ENCODE measurements at regions not wholly inside any gene's neighbourhood (a gene's known extent, or its start where the extent isn't known, plus 50 kb on each side); places are given as distances from the start of the nearest gene placed in this dataset.

DNA sequence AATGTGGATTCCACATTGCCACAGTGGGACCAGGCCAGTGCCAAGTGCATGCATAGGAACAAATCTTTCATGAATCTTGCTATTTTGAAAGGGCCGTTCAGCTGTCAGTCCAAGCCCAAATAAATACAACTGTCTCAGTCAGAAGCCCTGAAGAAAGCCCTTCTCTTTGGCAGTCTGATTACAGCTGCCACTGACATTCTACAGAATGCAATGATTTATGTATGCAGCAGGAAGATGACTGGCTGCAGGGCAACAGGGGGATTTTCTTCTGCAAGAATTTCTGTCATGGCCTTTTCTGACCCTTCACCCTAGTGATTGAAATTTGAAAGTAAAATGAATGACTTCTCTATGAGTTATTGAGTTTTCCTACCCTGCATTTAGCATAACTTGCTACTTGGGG is 86.7 kb upstream of the FER start:
- Histone ChIP-seq H3K36me3 (replicated peaks; ENCODE audit: control insufficient read depth, insufficient read depth, low read length) (no peaks in the 10 kb centered on the region), H3K27me3 (ENCODE audit: control insufficient read depth, insufficient read depth, low read length) (no peaks in the 10 kb centered on the region), H3K4me3 (ENCODE audit: insufficient read depth, low read depth, low read length) (no peak overlapping the region)
- no peak for DNase-seq

DNA sequence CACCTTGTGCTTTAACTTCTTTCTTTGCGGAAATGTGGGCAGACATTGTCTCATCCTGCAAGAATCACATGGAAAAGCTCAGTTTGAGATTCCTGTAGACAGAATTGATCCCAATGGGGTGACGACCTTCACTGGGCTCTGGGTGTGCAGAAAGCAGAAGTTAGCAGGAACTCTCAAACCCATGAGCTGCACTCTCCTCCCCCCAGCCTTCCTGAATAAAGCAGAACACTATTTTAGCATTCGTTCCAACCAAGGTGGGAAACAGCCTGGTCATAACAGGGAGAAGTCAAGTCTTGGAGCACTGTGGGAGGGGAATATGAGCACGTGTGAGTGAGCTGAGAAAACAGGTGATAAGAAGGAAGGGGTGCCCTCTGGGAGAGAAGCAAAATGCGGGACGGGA is 87.4 kb upstream of the FER start:
- Histone ChIP-seq H3K27me3 (ENCODE audit: control insufficient read depth, insufficient read depth, low read length) (no peaks in the 10 kb centered on the region), H3K36me3 (replicated peaks; ENCODE audit: control insufficient read depth, insufficient read depth, low read length) (no peaks in the 10 kb centered on the region), H3K4me3 (ENCODE audit: insufficient read depth, low read depth, low read length) (no peak overlapping the region)
- no peak for DNase-seq

DNA sequence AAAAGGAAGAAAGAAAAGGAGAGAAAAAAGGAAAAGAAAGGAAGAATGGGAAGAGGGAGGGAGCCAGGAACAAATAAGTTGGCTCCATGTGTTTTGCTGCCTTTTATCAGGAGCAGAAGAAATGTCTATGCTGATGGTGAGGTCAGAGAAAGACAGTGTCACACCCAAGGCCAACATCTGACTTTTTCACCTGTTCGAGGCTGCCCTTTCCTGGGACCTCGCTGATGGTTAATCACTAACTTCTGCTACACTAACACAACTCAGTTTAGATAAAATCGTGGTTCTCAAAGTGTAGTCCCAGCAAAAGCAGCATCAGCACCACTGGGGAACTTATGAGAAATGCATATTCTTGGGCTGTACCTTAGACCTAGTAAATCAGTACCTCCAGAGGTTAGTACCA is 88.2 kb upstream of the FER start:
- H3K27me3 ChIP-seq (ENCODE audit: control insufficient read depth, insufficient read depth, low read length): no peaks in the 10 kb centered on the region
- H3K36me3 ChIP-seq (replicated peaks; ENCODE audit: control insufficient read depth, insufficient read depth, low read length): no peaks in the 10 kb centered on the region
- DNase-seq: no peak
- no peak overlapping the region for H3K4me3 ChIP-seq (ENCODE audit: insufficient read depth, low read depth, low read length)

DNA sequence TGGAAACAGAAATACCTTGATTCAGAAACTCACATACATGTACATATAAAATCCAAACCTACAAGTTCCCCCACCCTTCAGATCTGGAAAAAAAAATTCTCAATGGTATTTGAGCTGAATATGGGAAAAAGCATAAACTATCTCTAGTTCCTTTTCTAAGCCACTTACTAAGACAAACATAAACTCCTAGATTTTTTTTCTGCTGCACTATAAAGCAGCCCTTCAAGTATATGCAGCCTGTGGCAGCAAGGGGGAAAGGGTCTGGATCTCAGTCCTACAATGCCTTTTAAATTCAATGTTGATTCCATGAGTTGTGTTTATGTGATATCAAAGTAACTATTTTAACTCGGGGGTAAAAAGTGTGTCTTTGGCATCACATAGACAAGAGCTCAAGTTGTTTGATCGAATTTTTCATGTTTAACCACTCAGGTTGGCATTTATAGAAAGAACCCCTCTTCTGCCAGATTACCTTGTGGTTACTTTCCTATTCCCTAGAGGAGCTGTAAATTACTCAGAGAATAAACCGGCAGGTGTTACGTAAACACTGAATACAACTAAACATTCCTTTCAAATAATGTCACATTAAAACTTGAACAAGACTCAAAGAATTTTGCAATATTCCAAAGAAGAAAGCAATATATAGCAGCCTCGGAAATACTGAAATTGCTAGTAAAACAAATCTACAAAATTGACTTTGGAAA is 91.8 kb upstream of the FER start:
- Histone ChIP-seq H3K27me3 (ENCODE audit: control insufficient read depth, insufficient read depth, low read length) (no peaks in the 10 kb centered on the region), H3K4me3 (ENCODE audit: insufficient read depth, low read depth, low read length) (no peak overlapping the region), H3K36me3 (replicated peaks; ENCODE audit: control insufficient read depth, insufficient read depth, low read length) (no peaks in the 10 kb centered on the region)
- no peak for DNase-seq

DNA sequence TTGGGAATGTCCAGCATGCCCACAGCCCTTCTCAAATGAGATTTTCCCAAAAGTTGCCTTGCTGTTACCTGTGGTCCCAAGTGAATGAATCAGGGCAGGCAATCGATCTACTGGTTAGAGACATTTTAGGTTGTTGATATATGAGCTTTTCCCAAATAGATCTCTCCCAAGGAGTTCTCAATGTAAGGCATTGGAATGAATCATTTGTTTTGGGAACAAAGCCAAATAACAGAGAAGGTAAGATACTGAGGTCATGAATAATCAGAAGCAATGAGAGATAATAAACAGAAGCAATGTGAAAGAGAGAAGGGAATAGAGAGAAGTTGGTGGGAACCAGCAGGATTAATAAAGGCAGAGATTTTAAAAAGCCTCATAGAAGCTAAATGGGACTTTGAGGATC is 93.6 kb upstream of the FER start:
- no peaks in the 10 kb centered on the region for H3K27me3 ChIP-seq (ENCODE audit: control insufficient read depth, insufficient read depth, low read length)
- no peak overlapping the region for H3K4me3 ChIP-seq (ENCODE audit: insufficient read depth, low read depth, low read length)
- H3K36me3 ChIP-seq (replicated peaks; ENCODE audit: control insufficient read depth, insufficient read depth, low read length): no peaks in the 10 kb centered on the region
- DNase-seq: no peak

DNA sequence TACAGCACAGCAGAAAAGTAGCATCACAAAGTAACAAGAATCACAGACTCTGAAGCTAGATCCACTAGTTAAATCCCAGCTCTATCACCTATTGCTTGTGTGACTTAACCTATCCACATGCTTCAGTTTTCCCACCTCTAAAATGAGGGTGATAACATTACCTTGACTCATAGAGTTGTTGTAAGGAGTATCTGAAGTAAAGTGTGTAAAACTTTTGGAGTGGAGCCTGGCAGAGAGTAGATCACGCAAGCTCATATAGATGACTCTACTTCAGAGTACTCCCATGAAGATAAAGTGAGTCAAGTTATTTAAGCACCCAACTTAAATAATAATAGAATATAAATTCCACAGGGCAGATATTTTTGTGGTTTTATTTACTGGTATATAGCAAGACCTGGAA is 94.5 kb upstream of the FER start:
- no peak for DNase-seq
- Histone ChIP-seq H3K4me3 (ENCODE audit: insufficient read depth, low read depth, low read length) (no peak overlapping the region), H3K27me3 (ENCODE audit: control insufficient read depth, insufficient read depth, low read length) (no peaks in the 10 kb centered on the region), H3K36me3 (replicated peaks; ENCODE audit: control insufficient read depth, insufficient read depth, low read length) (no peaks in the 10 kb centered on the region)

DNA sequence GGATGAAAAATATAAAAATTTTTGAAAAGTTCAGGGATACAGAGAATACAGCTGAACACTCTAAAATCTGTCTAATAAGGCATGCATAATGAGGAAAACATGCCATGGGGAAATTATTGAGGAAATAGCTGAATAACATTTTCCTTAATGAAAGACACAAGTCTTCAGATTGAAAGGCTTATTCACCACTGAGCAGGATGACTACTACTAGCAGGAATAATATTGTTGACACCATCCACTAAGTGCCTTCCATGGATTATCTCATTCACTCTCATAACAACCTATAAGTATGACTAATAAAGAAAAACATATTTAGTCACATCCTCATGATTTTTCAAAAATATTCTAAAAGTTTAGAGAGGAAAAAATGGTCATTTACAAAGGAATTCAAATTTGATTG is 96.7 kb upstream of the FER start:
- no peaks in the 10 kb centered on the region for H3K27me3 ChIP-seq (ENCODE audit: control insufficient read depth, insufficient read depth, low read length)
- no peaks in the 10 kb centered on the region for H3K36me3 ChIP-seq (replicated peaks; ENCODE audit: control insufficient read depth, insufficient read depth, low read length)
- no peak overlapping the region for H3K4me3 ChIP-seq (ENCODE audit: insufficient read depth, low read depth, low read length)
- no peak for DNase-seq

DNA sequence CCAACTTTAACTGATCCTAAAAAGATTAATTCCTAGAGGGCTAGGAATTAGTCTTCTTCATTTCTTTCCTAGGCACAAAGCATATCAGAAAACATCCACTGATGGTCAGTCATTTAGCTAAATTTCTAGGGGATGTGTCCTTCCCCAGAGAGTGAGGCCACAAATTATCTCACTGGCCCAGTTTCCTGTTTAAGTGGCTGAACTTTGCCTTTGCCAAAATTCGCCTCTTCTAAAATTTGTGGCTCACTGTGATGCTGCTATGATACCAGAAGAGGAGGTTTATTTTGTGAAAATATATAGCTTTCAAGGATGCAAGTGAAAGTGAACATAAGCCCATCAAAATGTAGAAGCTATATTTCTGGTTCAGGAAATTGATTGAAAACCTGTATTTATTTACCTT is 98.1 kb upstream of the FER start:
- DNase-seq: no peak
- Histone ChIP-seq H3K4me3 (ENCODE audit: insufficient read depth, low read depth, low read length) (no peak overlapping the region), H3K36me3 (replicated peaks; ENCODE audit: control insufficient read depth, insufficient read depth, low read length) (no peaks in the 10 kb centered on the region), H3K27me3 (ENCODE audit: control insufficient read depth, insufficient read depth, low read length) (no peaks in the 10 kb centered on the region)

DNA sequence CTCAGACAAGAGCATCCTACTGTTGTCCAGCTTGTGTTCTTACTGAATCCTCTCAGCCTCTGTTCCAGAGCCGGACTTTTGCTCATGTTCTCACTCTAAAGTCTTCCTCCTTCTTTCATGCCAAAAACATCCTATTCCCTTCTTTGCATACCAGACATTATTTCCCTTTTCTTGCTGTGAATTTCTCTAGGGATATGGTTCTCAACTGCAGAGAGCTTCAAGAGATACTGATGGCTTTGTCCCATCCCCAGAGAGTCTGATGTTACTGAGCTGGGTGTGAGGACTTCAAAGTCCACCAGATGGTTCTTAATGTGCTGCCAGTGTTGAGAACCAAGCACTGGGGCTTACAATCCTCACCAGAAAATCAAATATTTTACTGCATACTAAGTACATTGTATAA is 98.6 kb upstream of the FER start:
- Histone ChIP-seq H3K4me3 (ENCODE audit: insufficient read depth, low read depth, low read length) (no peak overlapping the region), H3K36me3 (replicated peaks; ENCODE audit: control insufficient read depth, insufficient read depth, low read length) (no peaks in the 10 kb centered on the region), H3K27me3 (ENCODE audit: control insufficient read depth, insufficient read depth, low read length) (no peaks in the 10 kb centered on the region)
- no peak for DNase-seq

DNA sequence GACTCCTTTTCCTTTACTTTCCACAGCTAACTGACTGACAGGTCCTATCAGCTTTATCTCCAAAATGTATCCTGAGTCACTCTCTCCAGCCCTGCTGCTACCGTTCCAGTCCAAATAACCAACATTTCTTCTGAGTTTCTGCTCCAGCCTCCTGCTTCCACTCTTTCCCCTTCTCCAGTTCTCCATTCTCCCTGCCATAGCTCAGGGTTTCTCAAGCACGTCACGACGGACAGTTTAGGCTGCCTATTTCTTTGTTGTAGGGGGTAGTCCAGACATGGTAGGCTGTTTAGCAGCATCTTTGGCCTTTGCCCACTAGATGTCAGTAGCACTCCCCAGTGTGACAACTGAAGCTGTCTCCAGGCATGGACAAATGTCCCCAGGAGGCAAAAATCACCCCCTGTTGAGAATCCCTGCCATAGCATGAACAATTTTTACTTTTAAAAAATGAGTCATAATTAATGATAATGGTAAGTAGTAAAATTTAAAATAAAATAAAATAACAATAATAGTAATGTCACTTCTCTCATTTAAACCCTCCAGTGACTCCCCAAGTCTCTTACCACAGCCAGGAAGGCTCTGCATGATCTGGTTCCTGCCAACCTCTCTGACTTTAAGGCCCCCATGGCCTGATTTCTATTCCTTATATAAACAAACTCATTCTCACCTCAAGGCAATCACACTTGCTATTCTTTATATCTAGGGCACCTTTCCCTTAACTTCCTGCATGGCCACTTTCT is 105.4 kb upstream of the FER start:
- H3K4me3 ChIP-seq (ENCODE audit: insufficient read depth, low read depth, low read length): no peak overlapping the region
- H3K27me3 ChIP-seq (ENCODE audit: control insufficient read depth, insufficient read depth, low read length): no peaks in the 10 kb centered on the region
- no peaks in the 10 kb centered on the region for H3K36me3 ChIP-seq (replicated peaks; ENCODE audit: control insufficient read depth, insufficient read depth, low read length)
- peak; percentile 49 for DNase-seq

DNA sequence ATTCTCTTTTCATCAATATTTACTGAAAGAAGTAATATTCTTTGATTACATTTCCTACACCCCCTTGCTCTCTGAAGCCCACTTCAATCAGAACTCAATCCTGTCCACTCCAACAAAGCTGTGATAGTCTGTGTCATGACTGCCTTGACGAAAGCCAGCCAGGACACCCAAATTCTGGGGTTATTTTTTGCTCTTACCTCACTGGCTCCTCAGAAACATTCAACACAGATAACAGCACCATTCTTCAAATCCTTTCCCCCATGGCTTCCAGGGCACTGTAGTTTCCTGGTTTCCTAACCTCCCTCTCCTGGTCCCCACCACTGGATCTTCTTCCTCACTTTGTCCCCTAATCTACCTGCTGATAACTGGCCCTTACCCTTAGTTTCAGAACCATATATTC is 106.1 kb upstream of the FER start:
- no peaks in the 10 kb centered on the region for H3K27me3 ChIP-seq (ENCODE audit: control insufficient read depth, insufficient read depth, low read length)
- H3K36me3 ChIP-seq (replicated peaks; ENCODE audit: control insufficient read depth, insufficient read depth, low read length): no peaks in the 10 kb centered on the region
- DNase-seq: no peak
- H3K4me3 ChIP-seq (ENCODE audit: insufficient read depth, low read depth, low read length): no peak overlapping the region

DNA sequence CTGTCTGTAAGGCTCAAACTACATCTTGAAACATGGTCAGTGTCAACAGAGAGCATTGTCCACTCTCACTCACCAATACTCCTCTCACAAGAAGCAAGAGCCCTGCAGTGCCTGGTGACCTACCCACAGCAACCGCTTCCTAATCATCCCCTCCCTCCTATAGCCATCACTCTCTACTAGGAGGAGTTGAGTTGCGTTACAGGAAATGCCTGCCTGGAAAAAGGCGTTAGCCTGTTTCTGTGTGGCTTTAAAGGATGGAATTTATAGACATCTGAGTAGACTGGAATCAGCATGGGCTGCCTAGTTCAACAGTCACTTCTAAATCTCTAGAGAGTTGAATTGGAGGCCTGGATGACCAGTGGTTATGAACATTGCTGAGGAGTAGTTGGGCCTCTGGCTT is 108.3 kb upstream of the FER start:
- H3K36me3 ChIP-seq (replicated peaks; ENCODE audit: control insufficient read depth, insufficient read depth, low read length): no peaks in the 10 kb centered on the region
- no peaks in the 10 kb centered on the region for H3K27me3 ChIP-seq (ENCODE audit: control insufficient read depth, insufficient read depth, low read length)
- no peak for DNase-seq
- no peak overlapping the region for H3K4me3 ChIP-seq (ENCODE audit: insufficient read depth, low read depth, low read length)

DNA sequence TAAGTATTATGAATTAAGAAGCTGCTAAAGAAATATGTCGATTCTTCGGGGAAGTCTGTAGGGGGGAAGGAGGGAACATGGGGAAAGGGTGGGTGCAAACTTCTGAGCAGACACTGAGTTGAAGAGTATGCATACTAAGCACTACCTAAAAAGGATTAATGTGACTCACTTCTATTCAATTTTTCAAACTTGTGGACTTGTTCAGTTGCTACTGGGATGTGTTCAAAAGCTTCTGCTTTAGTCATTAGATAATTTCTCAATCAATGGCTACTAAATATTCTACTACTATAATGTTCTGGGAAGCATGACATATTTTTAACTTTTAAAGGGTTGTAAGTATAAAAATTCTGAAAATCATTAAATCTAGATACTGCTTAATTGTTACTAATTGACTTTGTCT is 109.7 kb upstream of the FER start:
- Histone ChIP-seq H3K27me3 (ENCODE audit: control insufficient read depth, insufficient read depth, low read length) (no peaks in the 10 kb centered on the region), H3K4me3 (ENCODE audit: insufficient read depth, low read depth, low read length) (no peak overlapping the region), H3K36me3 (replicated peaks; ENCODE audit: control insufficient read depth, insufficient read depth, low read length) (no peaks in the 10 kb centered on the region)
- DNase-seq: no peak

DNA sequence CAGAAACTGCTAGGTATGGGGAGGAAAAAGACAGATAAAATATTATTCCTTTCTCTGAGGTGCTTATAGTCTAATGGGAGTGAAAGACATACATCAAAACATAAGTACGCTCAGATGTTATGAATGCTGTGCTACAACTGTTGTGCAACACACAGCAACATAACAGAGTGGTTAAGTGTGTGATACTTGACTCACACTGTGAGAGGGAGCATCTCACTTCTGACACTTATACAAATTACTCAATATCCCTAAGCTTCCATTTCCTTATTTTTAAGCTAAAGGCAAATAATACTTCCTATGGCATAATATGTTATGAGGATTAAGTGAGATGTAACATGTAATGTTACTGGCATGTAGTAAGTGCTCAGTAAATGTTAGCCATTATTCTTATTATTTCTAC is 110.6 kb upstream of the FER start:
- DNase-seq: no peak
- Histone ChIP-seq H3K36me3 (replicated peaks; ENCODE audit: control insufficient read depth, insufficient read depth, low read length) (no peaks in the 10 kb centered on the region), H3K4me3 (ENCODE audit: insufficient read depth, low read depth, low read length) (no peak overlapping the region), H3K27me3 (ENCODE audit: control insufficient read depth, insufficient read depth, low read length) (no peaks in the 10 kb centered on the region)

DNA sequence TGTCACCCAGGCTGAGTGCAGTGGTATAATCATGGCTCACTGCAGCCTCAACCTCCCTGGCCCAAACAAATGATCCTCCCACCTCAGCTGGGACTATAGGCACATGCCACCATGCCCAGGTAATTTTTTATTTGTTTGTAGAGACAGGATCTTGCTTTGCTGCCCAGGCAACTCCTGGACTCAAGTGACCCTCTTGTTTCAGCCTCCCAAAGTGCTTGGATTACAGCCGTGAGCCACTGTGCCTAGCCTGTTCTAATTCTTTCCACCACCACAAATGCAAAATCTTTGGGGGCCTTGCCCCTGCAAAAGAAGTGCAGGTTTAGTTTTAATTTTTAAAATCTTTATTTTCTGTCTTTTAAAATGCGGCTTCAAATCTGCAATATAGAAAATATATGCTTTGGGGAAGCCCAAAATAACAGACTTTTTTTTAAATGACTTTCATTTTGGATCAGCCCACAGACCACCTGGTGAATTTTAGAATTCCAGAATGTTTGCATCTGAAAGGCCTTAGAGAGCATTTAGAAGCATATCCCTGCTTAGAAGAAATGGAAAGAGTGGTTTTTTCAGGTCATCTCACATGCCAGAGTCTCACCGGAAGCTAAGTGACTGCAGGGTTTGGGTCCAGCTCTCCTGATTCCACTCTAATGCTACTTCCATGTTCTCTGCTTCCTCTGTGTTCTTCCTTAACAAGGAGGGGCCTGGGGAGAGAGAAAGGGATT is 111.4 kb upstream of the FER start:
- no peaks in the 10 kb centered on the region for H3K36me3 ChIP-seq (replicated peaks; ENCODE audit: control insufficient read depth, insufficient read depth, low read length)
- H3K4me3 ChIP-seq (ENCODE audit: insufficient read depth, low read depth, low read length): no peak overlapping the region
- DNase-seq: peak; percentile 37
- no peaks in the 10 kb centered on the region for H3K27me3 ChIP-seq (ENCODE audit: control insufficient read depth, insufficient read depth, low read length)

Data from H7 (cell line).